Body of pancreas (tissue), 4 donors: ENCODE measurements at regions not wholly inside any gene's neighbourhood (a gene's known extent, or its start where the extent isn't known, plus 50 kb on each side); places are given as distances from the start of the nearest gene placed in this dataset.

Experiments used
- ATAC-seq: fragments of 150-250 bp; one replicate; pipeline ENCODE4 v1.9.1; 2016
- DNase-seq, 4 donors: peaks; one replicate each; pipeline ENCODE4 v3.0.0-alpha.2; 2019
- H3K27ac ChIP-seq, 4 donors: fragments of 200-600 bp; sonication (generic); 1 replicate in 3 of 4; 2 replicates in 1 of 4; pipeline versions ENCODE4 v1.5.1 to v1.6.1; 2016 to 2019; ENCODE audit warnings: mild to moderate bottlenecking in 1 of 4, mixed read lengths in 1 of 4, moderate library complexity in 1 of 4
- H3K27me3 ChIP-seq, 2 donors: fragments of 200-600 bp; sonication (generic); one replicate each; pipeline ENCODE4 v1.6.0; 2016; ENCODE audit warnings: mild to moderate bottlenecking in 1 of 2
- H3K36me3 ChIP-seq, 2 donors: fragments of 200-600 bp; sonication (generic); replicated peaks in 1 of 2; 2 replicates each; pipeline ENCODE4 v1.5.1; 2016; ENCODE audit warnings: low read depth in 2 of 2; ENCODE audit not compliant: insufficient read depth in 1 of 2
- H3K4me1 ChIP-seq: fragments of 200-600 bp; sonication (generic); one replicate; pipeline ENCODE4 v1.6.0; 2016
- H3K4me3 ChIP-seq, 2 donors: fragments of 200-600 bp; sonication (generic); 1 replicate in 1 of 2; 2 replicates in 1 of 2; pipeline ENCODE4 v1.5.1; 2016 to 2019
- H3K9me3 ChIP-seq, 3 donors: fragments of 200-600 bp; sonication (generic); 1 replicate in 2 of 3; 2 replicates in 1 of 3; pipeline ENCODE4 v1.5.1; 2016
- POLR2A ChIP-seq, 3 donors: fragments of 450-650 bp; IDR thresholded peaks; one replicate each; pipeline ENCODE4 v1.6.1; 2016; ENCODE audit warnings: antibody characterized with exemption in 3 of 3, mild to moderate bottlenecking in 2 of 3
- WGBS, 2 donors: methylation state at CpG; one replicate each; pipeline ENCODE4 v1.1.5; 2017; 5-methylcytosine and 5-hydroxymethylcytosine counted together
- intact Hi-C: fragments of 100-400 bp; cut with DNase I; formaldehyde crosslinking; loops from one replicate; pipeline ENCODE4 v1.15.1; 2023
- TF ChIP-seq, protein P1 (sequence below), 7 experiments: fragments of 450-650 bp in 4 of 7; fragments of 200-600 bp in 3 of 7; sonication (generic) in 3 of 7; IDR thresholded peaks; one replicate each; pipeline ENCODE4 v1.5.1; 2016 to 2019; ENCODE audit warnings: antibody characterized with exemption in 7 of 7

DNA sequence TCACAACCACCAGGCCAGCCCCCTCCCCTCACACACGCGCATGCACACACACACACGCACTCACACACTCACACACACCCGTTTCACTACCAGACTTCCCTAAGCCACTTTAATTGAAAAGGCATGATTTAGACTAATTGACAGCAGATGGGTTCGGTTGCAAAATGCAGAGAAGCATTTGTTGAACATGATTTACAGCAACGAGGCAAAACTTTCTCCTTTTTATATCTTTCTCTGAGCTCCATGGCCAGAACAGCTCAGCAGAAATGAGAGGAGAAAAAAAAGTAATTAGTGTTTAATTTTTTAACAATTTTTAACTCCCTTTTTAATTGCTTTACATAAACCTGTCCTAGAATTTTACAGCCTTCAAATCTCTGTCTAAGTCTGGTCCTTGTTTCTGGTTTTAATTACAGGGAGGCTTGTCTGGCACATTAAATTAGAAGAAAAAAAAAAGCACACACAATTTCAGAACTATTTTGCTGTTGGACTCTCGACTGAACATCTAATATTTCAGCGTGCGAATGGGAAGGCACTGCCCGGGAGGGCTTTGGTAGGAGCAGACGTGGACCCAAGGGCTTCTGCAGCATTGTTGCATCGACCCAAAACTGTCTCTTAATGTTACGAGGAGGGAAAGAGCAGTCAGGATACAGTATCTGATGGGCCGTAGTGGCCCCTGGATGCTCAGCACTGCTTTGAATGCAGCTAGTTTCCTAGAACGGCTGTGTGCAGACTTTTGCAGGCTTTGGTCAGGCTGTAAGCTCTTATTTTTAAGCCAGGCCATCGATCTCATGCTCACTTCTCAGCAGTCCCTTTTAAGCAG lies 255.9 kb downstream of the SOX9 start:
- no peak overlapping the region for H3K27ac ChIP-seq
- 82% methylated on average over 16 of the region's 16 CpGs for WGBS, 2 donors
- DNase-seq (no peak), ATAC-seq (no peak)
- peaks cover 3% of the 10 kb centered on the region for H3K4me1 ChIP-seq
- no peaks in the 10 kb centered on the region for H3K9me3 ChIP-seq
- no peak for TF ChIP-seq POLR2A (IDR thresholded peaks at IDR 0.05)
- TF ChIP-seq, protein P1, sequence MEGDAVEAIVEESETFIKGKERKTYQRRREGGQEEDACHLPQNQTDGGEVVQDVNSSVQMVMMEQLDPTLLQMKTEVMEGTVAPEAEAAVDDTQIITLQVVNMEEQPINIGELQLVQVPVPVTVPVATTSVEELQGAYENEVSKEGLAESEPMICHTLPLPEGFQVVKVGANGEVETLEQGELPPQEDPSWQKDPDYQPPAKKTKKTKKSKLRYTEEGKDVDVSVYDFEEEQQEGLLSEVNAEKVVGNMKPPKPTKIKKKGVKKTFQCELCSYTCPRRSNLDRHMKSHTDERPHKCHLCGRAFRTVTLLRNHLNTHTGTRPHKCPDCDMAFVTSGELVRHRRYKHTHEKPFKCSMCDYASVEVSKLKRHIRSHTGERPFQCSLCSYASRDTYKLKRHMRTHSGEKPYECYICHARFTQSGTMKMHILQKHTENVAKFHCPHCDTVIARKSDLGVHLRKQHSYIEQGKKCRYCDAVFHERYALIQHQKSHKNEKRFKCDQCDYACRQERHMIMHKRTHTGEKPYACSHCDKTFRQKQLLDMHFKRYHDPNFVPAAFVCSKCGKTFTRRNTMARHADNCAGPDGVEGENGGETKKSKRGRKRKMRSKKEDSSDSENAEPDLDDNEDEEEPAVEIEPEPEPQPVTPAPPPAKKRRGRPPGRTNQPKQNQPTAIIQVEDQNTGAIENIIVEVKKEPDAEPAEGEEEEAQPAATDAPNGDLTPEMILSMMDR (IDR thresholded peaks at IDR 0.05) = no peak
- intact Hi-C loops = no loop called here
- H3K4me3 ChIP-seq = no peak overlapping the region
- H3K36me3 ChIP-seq = no peaks in the 10 kb centered on the region
- no peaks in the 10 kb centered on the region for H3K27me3 ChIP-seq

DNA sequence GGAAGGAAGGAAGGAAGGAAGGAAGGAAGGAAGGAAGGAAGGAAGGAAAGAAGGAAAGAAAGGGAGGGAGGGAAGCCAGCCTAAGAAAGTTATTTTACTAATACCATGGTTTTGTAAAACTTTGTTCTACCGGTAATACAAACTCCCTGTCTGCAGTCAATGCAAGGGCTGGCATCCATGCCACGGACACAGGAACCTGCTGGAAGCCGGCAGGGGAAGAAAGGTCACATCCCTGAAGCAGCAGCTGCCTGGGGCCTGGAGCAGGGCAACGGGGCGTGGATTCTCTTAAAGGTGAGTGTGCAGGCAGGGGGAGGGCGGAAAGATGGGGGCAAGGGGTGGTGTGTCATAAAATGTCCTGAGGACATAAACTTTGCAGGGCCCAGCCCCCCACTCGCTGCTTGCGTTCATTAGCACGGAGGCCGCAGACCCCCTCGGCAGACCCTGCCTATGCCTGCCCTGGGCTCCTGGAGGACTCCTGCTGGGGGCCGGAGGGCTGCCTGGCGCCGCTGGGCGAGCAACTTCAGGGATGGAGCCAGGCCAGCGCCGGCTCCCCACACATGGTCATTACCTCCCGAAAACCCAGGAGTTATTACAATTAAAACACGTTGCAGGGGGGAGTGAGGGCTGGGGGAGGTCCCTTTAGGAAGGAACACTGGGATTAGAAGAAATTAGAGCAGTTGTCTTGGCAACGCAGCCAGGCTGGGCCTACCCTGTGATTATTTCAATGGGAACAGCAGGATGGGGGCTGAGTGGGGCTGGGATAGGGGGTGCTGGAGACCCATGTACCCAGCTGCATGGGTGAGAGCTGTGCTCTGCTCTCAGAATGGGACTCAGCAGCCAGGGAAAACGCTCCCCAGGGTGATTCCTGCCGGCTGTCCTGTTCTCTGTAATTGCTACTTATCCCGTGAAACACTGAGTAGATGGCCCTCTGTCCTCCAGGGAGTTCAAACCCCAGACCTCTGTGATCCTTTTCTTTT lies 257.9 kb downstream of the SOX9 start:
- WGBS, 2 donors = 82 to 84% methylated on average over 14 to 23 of the region's 23 CpGs
- intact Hi-C loops = no loop called here
- H3K36me3 ChIP-seq = no peaks in the 10 kb centered on the region
- H3K9me3 ChIP-seq = no peaks in the 10 kb centered on the region
- H3K4me3 ChIP-seq = no peak overlapping the region
- no peaks in the 10 kb centered on the region for H3K27me3 ChIP-seq
- H3K4me1 ChIP-seq = peaks cover 3% of the 10 kb centered on the region
- TF ChIP-seq, protein P1 (IDR thresholded peaks at IDR 0.05) = no peak
- TF ChIP-seq POLR2A (IDR thresholded peaks at IDR 0.05) = no peak
- ATAC-seq (no peak), DNase-seq (no peak)
- no peak overlapping the region for H3K27ac ChIP-seq

DNA sequence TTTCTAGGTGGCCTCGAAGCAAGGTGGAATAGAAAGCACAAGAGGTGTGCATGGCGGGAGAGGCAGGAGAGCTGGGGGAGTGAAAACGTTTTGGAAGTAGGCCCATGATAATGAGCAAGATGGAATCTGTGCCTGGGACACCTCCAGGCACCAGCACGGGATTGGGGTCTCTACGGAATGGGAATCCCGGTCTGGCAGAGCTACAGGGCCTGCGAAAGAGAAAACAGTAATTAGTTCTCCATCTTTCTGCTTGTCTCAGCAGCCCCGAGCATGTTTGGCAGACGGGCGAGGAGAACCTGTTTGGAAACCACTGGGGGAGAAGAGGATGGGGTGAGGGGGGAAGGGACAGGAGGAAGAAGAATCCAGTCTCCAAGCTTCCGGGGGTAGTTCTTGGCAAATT lies 258.7 kb downstream of the SOX9 start:
- H3K4me1 ChIP-seq = no peaks in the 10 kb centered on the region
- no peaks in the 10 kb centered on the region for H3K36me3 ChIP-seq
- intact Hi-C loops = no loop called here
- 79 to 86% methylated on average over 11 of the region's 11 CpGs for WGBS, 2 donors
- no peaks in the 10 kb centered on the region for H3K27me3 ChIP-seq
- H3K27ac ChIP-seq = no peak overlapping the region
- TF ChIP-seq POLR2A (IDR thresholded peaks at IDR 0.05) = no peak
- TF ChIP-seq, protein P1 (IDR thresholded peaks at IDR 0.05) = no peak
- no peaks in the 10 kb centered on the region for H3K9me3 ChIP-seq
- H3K4me3 ChIP-seq = no peak overlapping the region
- ATAC-seq (no peak), DNase-seq (no peak)

DNA sequence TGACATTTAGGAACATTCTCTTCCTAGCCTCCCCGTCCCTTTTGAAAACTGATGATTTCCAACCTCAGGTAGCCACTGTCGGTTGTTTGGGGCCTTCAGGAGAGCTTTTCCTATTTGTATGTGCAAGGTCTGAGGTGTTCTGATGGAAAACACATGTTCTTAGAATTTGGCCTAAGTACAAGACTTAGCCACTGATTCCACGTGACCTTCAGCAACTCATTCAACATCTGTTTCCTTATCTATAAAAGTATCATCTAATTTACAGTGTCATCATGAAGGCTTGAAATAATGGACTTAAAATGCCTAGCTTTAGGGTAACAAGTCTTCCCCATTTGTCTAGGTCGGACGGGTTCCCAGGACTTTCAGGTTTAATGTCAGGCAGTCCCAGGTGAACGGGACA lies 259.3 kb downstream of the SOX9 start:
- ATAC-seq = no peak
- TF ChIP-seq, protein P1 (IDR thresholded peaks at IDR 0.05) = no peak
- no peak for TF ChIP-seq POLR2A (IDR thresholded peaks at IDR 0.05)
- intact Hi-C loops = no loop called here
- Histone ChIP-seq H3K27ac (no peak overlapping the region), H3K4me1 (no peaks in the 10 kb centered on the region), H3K9me3 (no peaks in the 10 kb centered on the region), H3K4me3 (no peak overlapping the region), H3K27me3 (no peaks in the 10 kb centered on the region), H3K36me3 (no peaks in the 10 kb centered on the region)
- WGBS, 2 donors = 91 to 93% methylated on average over 6 of the region's 6 CpGs
- no peak for DNase-seq
